ENCODE measurements at regions not wholly inside any gene's neighbourhood (a gene's known extent, or its start where the extent isn't known, plus 50 kb on each side); places are given as distances from the start of the nearest gene placed in this dataset.

DNA sequence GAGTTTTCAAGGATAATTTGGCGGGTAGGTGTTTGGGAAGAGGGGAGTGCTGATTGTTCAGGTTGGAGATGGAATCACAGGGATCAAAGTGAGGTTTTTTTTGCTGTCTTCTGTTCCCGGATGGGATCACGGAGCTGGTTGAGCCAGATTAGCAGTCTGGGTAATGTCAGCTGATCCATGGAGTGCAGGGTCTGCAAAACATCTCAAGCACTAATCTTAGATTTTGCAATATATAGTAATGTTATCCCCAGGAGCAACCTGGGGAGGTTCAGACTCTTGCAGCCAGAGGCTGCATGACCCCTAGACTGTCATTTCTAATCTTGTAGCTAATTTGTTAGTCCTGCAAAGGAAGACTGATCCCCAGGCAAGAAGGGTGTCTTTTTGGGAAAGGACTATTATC lies 354.1 kb upstream of the SGO1 start:
- H3F3A ChIP-seq (replicated peaks; ENCODE audit: low read depth) = no peaks in the 10 kb centered on the region
- H3K4me2 ChIP-seq = no peak overlapping the region
- peak overlapping the region; percentile 77; the same call in 1 of the 2 replicates for H2AFZ ChIP-seq
- H3K36me3 ChIP-seq (ENCODE audit: insufficient read depth) = no peaks in the 10 kb centered on the region
- Mint-ChIP-seq H3K27me3 (ENCODE audit: insufficient read depth, low read depth, poor library complexity) (peaks cover 1% of the 10 kb centered on the region), H3K4me3 (no peak overlapping the region), H3K27ac (no peak overlapping the region), H3K36me3 (ENCODE audit: low read depth) (no peaks in the 10 kb centered on the region), H3K9me3 (no peaks in the 10 kb centered on the region), H3K4me1 (peaks cover 6% of the 10 kb centered on the region; the same call in 2 of the 3 replicates)
- no peaks in the 10 kb centered on the region for H3K27me3 ChIP-seq (ENCODE audit: insufficient read depth)
- H3K9me2 ChIP-seq (ENCODE audit: insufficient read depth) = no peaks in the 10 kb centered on the region
- H3K4me3 ChIP-seq = no peak overlapping the region
- ATAC-seq (no peak), DNase-seq (ENCODE audit: low spot score) (no peak)
- H4K20me1 ChIP-seq (replicated peaks; ENCODE audit: insufficient read depth) = no peaks in the 10 kb centered on the region
- TF ChIP-seq JUNB (IDR thresholded peaks at IDR 0.05; ENCODE audit: unreplicated experiment) = no peak
- no peak for TF ChIP-seq POLR2AphosphoS5 (IDR thresholded peaks at IDR 0.05; ENCODE audit: low read depth)
- no peak for TF ChIP-seq STAT1 (IDR thresholded peaks at IDR 0.05; ENCODE audit: unreplicated experiment)
- no peak for TF ChIP-seq ZNF114 (CRISPR knock-in tag; IDR thresholded peaks at IDR 0.05)
- TF ChIP-seq ZNF331 (CRISPR knock-in tag; IDR thresholded peaks at IDR 0.05; ENCODE audit: low read depth) = no peak
- no peak for TF ChIP-seq CTCF (conservative IDR thresholded peaks at IDR 0.05; ENCODE audit: low read depth in 2 of 2)
- TF ChIP-seq, protein P1, sequence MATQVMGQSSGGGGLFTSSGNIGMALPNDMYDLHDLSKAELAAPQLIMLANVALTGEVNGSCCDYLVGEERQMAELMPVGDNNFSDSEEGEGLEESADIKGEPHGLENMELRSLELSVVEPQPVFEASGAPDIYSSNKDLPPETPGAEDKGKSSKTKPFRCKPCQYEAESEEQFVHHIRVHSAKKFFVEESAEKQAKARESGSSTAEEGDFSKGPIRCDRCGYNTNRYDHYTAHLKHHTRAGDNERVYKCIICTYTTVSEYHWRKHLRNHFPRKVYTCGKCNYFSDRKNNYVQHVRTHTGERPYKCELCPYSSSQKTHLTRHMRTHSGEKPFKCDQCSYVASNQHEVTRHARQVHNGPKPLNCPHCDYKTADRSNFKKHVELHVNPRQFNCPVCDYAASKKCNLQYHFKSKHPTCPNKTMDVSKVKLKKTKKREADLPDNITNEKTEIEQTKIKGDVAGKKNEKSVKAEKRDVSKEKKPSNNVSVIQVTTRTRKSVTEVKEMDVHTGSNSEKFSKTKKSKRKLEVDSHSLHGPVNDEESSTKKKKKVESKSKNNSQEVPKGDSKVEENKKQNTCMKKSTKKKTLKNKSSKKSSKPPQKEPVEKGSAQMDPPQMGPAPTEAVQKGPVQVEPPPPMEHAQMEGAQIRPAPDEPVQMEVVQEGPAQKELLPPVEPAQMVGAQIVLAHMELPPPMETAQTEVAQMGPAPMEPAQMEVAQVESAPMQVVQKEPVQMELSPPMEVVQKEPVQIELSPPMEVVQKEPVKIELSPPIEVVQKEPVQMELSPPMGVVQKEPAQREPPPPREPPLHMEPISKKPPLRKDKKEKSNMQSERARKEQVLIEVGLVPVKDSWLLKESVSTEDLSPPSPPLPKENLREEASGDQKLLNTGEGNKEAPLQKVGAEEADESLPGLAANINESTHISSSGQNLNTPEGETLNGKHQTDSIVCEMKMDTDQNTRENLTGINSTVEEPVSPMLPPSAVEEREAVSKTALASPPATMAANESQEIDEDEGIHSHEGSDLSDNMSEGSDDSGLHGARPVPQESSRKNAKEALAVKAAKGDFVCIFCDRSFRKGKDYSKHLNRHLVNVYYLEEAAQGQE (IDR thresholded peaks at IDR 0.05; ENCODE audit: unreplicated experiment) = no peak
- TF ChIP-seq, protein P2, sequence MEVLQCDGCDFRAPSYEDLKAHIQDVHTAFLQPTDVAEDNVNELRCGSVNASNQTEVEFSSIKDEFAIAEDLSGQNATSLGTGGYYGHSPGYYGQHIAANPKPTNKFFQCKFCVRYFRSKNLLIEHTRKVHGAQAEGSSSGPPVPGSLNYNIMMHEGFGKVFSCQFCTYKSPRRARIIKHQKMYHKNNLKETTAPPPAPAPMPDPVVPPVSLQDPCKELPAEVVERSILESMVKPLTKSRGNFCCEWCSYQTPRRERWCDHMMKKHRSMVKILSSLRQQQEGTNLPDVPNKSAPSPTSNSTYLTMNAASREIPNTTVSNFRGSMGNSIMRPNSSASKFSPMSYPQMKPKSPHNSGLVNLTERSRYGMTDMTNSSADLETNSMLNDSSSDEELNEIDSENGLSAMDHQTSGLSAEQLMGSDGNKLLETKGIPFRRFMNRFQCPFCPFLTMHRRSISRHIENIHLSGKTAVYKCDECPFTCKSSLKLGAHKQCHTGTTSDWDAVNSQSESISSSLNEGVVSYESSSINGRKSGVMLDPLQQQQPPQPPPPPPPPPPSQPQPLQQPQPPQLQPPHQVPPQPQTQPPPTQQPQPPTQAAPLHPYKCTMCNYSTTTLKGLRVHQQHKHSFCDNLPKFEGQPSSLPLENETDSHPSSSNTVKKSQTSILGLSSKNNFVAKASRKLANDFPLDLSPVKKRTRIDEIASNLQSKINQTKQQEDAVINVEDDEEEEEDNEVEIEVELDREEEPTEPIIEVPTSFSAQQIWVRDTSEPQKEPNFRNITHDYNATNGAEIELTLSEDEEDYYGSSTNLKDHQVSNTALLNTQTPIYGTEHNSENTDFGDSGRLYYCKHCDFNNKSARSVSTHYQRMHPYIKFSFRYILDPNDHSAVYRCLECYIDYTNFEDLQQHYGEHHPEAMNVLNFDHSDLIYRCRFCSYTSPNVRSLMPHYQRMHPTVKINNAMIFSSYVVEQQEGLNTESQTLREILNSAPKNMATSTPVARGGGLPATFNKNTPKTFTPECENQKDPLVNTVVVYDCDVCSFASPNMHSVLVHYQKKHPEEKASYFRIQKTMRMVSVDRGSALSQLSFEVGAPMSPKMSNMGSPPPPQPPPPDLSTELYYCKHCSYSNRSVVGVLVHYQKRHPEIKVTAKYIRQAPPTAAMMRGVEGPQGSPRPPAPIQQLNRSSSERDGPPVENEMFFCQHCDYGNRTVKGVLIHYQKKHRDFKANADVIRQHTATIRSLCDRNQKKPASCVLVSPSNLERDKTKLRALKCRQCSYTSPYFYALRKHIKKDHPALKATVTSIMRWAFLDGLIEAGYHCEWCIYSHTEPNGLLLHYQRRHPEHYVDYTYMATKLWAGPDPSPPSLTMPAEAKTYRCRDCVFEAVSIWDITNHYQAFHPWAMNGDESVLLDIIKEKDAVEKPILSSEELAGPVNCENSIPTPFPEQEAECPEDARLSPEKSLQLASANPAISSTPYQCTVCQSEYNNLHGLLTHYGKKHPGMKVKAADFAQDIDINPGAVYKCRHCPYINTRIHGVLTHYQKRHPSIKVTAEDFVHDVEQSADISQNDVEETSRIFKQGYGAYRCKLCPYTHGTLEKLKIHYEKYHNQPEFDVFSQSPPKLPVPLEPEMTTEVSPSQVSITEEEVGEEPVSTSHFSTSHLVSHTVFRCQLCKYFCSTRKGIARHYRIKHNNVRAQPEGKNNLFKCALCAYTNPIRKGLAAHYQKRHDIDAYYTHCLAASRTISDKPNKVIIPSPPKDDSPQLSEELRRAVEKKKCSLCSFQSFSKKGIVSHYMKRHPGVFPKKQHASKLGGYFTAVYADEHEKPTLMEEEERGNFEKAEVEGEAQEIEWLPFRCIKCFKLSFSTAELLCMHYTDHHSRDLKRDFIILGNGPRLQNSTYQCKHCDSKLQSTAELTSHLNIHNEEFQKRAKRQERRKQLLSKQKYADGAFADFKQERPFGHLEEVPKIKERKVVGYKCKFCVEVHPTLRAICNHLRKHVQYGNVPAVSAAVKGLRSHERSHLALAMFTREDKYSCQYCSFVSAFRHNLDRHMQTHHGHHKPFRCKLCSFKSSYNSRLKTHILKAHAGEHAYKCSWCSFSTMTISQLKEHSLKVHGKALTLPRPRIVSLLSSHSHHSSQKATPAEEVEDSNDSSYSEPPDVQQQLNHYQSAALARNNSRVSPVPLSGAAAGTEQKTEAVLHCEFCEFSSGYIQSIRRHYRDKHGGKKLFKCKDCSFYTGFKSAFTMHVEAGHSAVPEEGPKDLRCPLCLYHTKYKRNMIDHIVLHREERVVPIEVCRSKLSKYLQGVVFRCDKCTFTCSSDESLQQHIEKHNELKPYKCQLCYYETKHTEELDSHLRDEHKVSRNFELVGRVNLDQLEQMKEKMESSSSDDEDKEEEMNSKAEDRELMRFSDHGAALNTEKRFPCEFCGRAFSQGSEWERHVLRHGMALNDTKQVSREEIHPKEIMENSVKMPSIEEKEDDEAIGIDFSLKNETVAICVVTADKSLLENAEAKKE (CRISPR knock-in tag; IDR thresholded peaks at IDR 0.05) = no peak
- TF ChIP-seq CREB1 (CRISPR knock-in tag; IDR thresholded peaks at IDR 0.05; ENCODE audit: low read depth) = no peak
- TF ChIP-seq, protein P3, sequence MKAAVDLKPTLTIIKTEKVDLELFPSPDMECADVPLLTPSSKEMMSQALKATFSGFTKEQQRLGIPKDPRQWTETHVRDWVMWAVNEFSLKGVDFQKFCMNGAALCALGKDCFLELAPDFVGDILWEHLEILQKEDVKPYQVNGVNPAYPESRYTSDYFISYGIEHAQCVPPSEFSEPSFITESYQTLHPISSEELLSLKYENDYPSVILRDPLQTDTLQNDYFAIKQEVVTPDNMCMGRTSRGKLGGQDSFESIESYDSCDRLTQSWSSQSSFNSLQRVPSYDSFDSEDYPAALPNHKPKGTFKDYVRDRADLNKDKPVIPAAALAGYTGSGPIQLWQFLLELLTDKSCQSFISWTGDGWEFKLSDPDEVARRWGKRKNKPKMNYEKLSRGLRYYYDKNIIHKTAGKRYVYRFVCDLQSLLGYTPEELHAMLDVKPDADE (IDR thresholded peaks at IDR 0.05) = no peak
- TF ChIP-seq EZH2 (IDR thresholded peaks at IDR 0.05; ENCODE audit: low read depth, unreplicated experiment) = no peak
- no peak for TF ChIP-seq NANOG (IDR thresholded peaks at IDR 0.05; ENCODE audit: borderline replicate concordance)
- no peak for TF ChIP-seq EZH2phosphoT487 (IDR thresholded peaks at IDR 0.05; ENCODE audit: unreplicated experiment)
- no peak overlapping the region for H3K27ac ChIP-seq (ENCODE audit: low read depth)
- H3K4me1 ChIP-seq (ENCODE audit: insufficient read depth) = peaks cover 7% of the 10 kb centered on the region; the same call in 1 of the 2 replicates
- no peaks in the 10 kb centered on the region for H3K79me2 ChIP-seq (replicated peaks; ENCODE audit: insufficient read depth)
